ENCODE measurements at regions not wholly inside any gene's neighbourhood (a gene's known extent, or its start where the extent isn't known, plus 50 kb on each side); places are given as distances from the start of the nearest gene placed in this dataset.

DNA sequence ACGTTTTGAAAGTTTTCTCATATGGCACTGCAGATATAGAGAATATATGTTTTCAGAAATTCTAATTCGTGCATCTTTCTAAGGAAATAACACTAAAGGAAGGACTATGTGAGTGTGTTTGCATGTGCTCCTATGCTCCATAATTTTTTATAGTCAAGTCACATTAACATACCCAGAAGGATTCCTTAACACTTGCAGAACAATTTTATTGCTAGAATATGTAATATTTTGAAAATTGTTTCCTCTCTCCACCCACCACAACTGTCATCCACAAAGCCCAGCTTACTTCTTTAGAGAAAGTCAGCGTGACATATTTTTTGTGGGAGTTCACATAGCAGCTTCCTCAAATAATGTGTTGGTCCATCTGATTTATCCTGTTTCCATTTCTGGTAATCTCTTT is 604.6 kb upstream of the MGAT4C start:
- TF ChIP-seq EZH2 (IDR thresholded peaks at IDR 0.05; ENCODE audit: insufficient read depth, low read length): no peak
- TF ChIP-seq, protein P1, sequence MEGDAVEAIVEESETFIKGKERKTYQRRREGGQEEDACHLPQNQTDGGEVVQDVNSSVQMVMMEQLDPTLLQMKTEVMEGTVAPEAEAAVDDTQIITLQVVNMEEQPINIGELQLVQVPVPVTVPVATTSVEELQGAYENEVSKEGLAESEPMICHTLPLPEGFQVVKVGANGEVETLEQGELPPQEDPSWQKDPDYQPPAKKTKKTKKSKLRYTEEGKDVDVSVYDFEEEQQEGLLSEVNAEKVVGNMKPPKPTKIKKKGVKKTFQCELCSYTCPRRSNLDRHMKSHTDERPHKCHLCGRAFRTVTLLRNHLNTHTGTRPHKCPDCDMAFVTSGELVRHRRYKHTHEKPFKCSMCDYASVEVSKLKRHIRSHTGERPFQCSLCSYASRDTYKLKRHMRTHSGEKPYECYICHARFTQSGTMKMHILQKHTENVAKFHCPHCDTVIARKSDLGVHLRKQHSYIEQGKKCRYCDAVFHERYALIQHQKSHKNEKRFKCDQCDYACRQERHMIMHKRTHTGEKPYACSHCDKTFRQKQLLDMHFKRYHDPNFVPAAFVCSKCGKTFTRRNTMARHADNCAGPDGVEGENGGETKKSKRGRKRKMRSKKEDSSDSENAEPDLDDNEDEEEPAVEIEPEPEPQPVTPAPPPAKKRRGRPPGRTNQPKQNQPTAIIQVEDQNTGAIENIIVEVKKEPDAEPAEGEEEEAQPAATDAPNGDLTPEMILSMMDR (IDR thresholded peaks at IDR 0.05; ENCODE audit: insufficient read depth, low read depth, low read length): no peak

Data from astrocyte (in vitro differentiated cells and primary cell).